ENCODE measurements at regions not wholly inside any gene's neighbourhood (a gene's known extent, or its start where the extent isn't known, plus 50 kb on each side); places are given as distances from the start of the nearest gene placed in this dataset.

DNA sequence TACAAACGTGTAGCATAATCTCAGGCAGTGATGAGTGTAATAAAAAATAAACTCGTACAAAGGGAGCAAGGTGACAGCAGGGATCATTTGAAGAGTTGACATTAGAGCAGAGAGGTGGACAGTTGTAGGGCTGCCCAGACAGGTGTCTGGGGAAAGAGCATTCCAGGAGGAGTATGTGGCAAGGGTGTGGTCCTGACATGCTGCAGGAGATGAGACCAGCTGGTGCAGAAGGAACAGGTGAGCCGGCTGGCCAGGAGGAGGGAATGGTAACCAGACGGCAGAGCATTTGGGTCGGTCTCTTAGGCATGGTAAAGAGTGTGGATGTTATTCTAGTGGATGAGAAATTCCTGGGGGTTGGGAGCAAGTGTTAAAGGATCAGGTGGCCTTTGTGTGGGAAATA, 306.3 kb downstream of the LMX1A start:
- Histone ChIP-seq H3K23ac (ENCODE audit: low read depth, low read length) (no peak overlapping the region), H2BK120ac (ENCODE audit: low read depth, low read length) (no peak overlapping the region), H2BK5ac (ENCODE audit: low read depth, low read length, poor library complexity, severe bottlenecking) (no peak overlapping the region), H2BK15ac (ENCODE audit: low read depth, low read length) (no peak overlapping the region), H2BK20ac (ENCODE audit: low read depth, low read length) (no peak overlapping the region), H2AK9ac (replicated peaks; ENCODE audit: low read depth, low read length, poor library complexity) (no peak overlapping the region), H4K8ac (ENCODE audit: low read depth in 2 of 2, low read length in 2 of 2) (no peak overlapping the region), H3K56ac (ENCODE audit: extremely low read depth, insufficient read depth, low read length) (no peak overlapping the region), H3K9me1 (ENCODE audit: insufficient read depth, low read length) (no peaks in the 10 kb centered on the region), H3K4me1 (ENCODE audit: control insufficient read depth, insufficient read depth, low read length) (no peaks in the 10 kb centered on the region), H3K27me3 (ENCODE audit: control insufficient read depth, insufficient read depth, low read length) (no peaks in the 10 kb centered on the region), H3K14ac (replicated peaks; ENCODE audit: low read depth, low read length) (no peak overlapping the region), H3K4ac (ENCODE audit: low read depth, low read length) (no peak overlapping the region), H4K20me1 (ENCODE audit: insufficient read depth, low read length) (no peaks in the 10 kb centered on the region), H2AK5ac (ENCODE audit: low read depth, low read length) (no peak overlapping the region), H4K91ac (ENCODE audit: insufficient read depth, low read depth, low read length) (no peak overlapping the region), H2AFZ (replicated peaks; ENCODE audit: low read length, poor library complexity) (no peak overlapping the region), H3K4me3 (ENCODE audit: insufficient read depth, low read depth, low read length) (no peak overlapping the region), H3K79me1 (ENCODE audit: low read depth in 1 of 2, low read length in 2 of 2) (no peaks in the 10 kb centered on the region), H3K9me3 (ENCODE audit: control insufficient read depth, insufficient read depth, low read length) (no peaks in the 10 kb centered on the region), H3K27ac (ENCODE audit: insufficient read depth, low read length) (no peak overlapping the region), H3K4me2 (ENCODE audit: low read depth, low read length) (no peak overlapping the region), H3K36me3 (ENCODE audit: control insufficient read depth, insufficient read depth, low read length) (no peaks in the 10 kb centered on the region), H4K5ac (ENCODE audit: low read depth, low read length) (no peak overlapping the region), H3K18ac (ENCODE audit: low read depth, low read length) (no peak overlapping the region), H3K9ac (ENCODE audit: low read depth, low read length) (no peak overlapping the region)
- 20% methylated on average over 1 of the region's 5 CpGs; no CpG with 5 or more reads in 1 of the 2 experiments for WGBS, 2 experiments (ENCODE audit: extremely low coverage in 2 of 2, insufficient read length in 1 of 2)
- dilution Hi-C loops (cut with HindIII; ENCODE audit: low sequenced_read_pairs, unreplicated experiment) (no loop called here), in situ Hi-C loops (cut with MboI; ENCODE audit: low sequenced_read_pairs) (loop anchor here (25.0 kb wide), 2 partner anchors 1513 to 1638 kb away; no protein-coding TSS in a partner anchor), intact Hi-C loops (cut with micrococcal nuclease) (no loop called here)
- DNase-seq (no peak), ATAC-seq (ENCODE audit: low read depth) (no peak)
- CTCF ChIA-PET: no interaction called here
- POLR2A ChIA-PET (ENCODE audit: unreplicated experiment): no interaction called here
- no TSS peak for BruUV-seq (replicated peaks)
- TF ChIP-seq CTCF (conservative IDR thresholded peaks at IDR 0.05; ENCODE audit: low read depth, low read length) (no peak), MXI1 (IDR thresholded peaks at IDR 0.05; ENCODE audit: borderline replicate concordance, low read depth, low read length) (no peak), SMC3 (IDR thresholded peaks at IDR 0.05; ENCODE audit: low read depth, low read length) (no peak)

Data from IMR-90 (cell line).